Stimulated activated CD4-positive, alpha-beta T cell treated with anti-CD3 and anti-CD28 coated beads, Interleukin-1b, Interleukin-23, amount 100 ng/mL, for 48 hours (primary cell): ENCODE measurements at regions not wholly inside any gene's neighbourhood (a gene's known extent, or its start where the extent isn't known, plus 50 kb on each side); places are given as distances from the start of the nearest gene placed in this dataset.
"Not testable (repeated sequence)": the region's sequence is repeated elsewhere in the genome, so short reads cannot be mapped to it uniquely, and the experiment has no call there.

ENCODE experiments used
- DNase-seq: peaks from one replicate; pipeline ENCODE4 v3.0.0-alpha.2; 2020

DNA sequence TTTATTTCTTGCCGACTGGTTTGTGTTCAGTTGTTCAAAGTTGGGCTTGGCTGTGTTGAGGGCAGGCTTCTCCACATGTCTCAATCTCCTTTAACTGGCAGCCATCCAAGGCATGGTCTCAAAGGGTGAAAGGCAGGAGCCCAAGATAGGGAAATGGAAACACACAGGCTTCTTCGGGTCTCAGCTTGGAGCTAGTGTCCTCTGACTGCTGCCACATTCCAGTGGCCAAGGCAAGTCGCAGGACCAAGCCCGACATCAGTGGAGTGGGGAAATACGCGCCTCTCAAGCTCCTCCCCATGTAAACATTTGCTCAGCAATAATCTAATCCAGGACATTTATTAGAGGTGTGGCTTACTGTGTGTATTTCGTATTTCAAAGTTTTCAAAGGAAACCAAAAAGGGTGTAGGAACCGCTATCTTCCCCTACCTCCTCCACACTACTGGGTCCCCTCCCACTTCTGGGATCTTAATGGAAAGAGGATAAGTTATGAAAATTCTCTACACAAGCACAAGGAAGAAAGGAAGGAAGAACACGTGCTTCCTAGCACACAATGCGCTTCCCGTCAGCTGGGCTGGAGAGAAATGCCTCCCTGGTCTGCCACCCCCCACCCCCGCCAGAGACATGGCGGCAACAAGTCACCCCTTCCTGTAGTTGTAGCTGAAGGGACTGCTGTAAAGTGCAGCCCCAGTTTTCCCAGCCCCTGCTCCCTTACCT, 181.7 kb downstream of the FAM43A start:
- no peak for DNase-seq

DNA sequence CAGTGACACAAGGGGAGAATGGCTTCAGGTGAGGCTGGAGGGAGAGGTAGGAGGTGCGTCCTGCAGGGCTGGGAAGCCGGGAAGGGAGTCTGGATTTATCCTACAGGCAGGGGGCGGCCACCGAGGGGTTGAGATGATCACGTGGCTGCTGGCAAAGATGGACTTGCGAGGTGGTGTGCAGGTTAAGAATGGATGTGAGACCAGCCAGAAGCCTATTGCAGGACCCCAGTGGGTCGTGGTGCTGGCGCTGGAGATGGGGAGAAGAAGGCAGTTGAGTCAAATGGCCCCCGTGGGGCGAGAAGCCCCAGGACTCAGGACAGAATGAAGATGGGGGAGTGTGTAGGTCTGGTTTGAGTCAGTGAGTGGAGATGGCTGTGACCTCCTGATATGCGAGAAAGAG, 183.1 kb downstream of the FAM43A start:
- no peak for DNase-seq

DNA sequence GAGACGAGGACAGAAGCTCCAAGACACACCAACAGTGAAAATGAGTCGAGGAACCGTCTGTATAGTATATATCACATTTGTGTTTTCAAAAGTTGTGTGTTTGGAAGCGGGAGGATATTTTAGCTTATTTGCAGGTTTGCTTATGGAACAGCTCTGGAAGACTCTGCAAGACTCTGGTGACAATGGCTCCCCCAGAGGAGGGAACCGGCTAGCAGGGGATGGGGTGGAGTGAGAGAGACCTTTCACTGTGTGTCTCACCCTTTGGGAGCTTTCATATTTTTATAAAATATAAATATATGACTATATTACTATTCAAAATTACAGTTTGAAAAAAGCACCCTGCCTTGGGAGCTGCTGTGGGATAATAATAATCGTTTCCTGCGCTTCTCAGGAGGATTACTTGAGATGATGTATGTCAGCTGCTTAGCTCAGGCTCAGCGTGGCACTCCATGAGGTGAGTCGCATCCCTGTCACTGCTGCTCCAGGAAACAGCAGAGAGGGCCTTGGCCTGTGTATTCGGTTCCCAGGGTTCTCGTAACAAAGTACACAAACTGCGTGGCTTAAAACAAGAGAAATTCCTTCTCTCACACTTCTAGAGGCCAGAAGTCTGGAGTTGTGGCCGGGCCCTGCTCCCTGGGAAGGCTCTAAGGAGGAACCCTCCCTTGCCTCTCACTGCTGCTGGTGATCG, 183.9 kb downstream of the FAM43A start:
- no peak for DNase-seq

DNA sequence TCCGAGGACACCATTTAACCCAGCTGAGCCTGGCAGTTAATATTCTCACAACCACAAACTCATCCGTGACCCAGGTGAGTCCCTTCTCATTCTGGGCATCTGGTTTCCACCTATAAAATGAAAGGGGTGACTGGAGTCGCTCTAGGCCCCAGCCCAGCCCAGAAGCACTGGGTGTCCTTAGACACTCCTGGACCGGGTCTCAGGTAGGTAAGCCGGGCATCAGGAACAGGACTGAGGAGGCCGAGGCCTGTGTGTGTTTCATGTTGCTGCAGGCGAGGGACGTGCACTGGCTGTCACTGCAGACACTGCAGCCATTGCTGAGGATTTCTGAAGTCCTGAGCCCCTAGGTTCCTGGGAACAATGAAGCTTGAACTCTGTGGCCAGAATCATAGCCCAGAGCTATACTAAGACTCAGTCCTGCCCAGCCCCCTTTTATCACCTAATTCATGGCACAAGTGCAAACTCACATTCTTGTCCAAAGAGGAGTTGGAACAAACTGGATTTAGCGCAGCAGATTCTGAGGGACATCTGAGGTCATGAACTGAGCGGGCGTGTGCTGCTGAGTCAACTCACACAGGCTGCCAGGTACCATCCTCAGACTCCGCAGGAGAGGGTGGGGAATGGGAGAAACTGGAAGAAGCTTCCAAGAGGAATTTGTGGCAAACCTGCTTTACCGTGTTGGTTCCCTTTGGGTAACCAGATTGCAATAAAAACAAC, 184.9 kb downstream of the FAM43A start:
- no peak for DNase-seq

DNA sequence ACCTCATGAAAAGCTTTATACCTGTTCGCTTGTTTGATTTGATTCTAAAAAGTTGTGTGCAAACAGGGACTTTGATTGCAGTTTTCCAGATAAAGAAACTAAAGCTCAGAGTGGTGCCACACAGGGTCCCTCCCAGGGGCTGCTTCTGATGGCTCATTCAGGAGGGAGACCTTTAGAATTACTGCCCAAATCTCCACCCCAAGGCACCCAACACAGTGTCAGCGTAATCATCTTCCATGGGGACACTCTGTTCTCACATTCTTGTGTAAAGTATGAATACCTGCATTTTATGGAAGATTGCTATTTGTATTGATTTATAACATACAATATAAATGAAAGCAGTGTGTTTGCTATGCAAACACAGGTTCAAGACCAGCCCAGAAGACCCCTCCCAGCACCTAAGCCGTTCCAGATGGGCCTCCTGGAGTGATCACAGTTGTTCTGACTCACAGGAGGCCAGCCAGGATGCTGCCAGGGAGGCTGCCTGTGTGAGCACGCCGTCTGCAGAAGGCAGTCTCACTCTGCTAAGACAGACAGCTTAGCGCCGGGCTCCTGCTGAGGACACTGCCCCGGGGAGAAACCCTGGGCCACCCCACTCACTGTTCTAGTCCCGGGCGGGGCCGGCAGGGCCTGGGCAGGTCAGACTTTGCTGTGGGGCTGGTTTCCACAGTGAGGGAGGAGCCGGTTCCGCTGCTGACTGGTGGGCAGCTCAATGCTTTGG, 185.6 kb downstream of the FAM43A start:
- DNase-seq = no peak

DNA sequence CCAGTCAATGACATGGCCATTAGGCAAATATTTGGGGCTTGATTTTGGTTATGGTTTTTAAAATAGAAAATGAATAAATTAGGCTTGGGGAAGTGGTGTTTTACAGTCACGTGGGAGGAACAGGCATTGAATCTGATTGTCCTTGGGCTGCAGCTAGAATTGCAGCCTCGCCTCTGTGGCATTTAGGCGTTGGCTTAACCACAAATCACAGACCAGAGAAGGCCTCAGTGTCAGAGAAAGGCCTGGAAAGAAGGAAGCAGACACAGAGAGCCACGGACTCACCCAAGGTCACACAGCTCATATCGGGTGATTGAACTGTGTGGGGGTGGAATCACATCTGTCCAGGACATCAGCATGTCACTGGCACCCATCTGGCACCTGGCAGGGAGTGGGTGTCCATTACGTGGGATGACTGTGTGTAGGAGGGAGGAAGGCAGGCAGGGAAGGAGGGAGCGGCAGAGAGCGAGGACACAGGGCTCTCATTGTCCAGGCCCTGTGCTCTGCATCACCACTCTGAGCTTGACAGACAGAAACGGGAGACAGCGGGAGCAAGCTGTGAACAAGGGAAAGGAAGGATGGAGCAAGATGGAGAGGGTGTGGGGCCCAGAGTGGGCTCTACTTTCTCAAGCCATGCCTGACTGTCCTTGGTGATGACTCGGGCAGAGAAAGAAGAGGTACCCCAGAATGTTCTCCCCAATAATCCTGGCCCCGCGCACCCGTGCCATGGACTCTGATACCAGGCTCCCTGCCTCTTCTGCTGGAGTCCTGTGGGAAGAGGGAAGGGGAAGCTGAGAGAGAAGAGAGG, 186.4 kb downstream of the FAM43A start:
- DNase-seq = no peak

DNA sequence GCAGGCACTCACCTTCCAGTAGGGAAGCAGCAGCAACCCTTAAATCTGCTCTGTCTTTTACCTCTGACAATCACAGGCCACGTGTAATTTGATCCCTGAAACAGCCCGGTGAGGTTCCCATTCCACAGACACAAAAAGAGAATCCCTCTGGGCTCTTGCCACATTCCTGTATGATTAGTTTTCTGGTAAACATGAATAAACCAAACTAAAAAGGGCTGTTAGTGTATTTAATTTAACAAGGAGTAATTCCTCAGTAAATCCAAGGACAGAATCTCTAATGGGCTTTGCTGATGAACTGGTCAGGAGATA, 186.9 kb downstream of the FAM43A start:
- DNase-seq = no peak

DNA sequence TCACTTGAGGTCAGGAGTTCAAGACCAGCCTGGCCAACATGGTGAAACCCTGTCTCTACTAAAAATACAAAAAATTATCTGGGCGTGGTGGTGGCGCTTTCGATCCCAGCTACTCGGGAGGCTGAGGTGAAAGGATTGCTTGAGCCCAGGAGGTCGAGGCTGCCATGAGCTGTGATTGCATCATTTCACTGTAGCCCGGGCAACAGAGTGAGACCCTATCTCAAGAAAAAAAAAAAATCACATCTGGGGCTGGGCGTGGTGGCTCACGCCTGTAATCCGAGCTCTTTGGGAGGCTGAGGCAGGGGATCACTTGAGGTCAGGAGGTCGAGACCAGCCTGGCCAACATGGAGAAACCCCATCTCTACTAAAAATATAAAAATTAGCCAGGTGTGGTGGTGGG, 187.8 kb downstream of the FAM43A start:
- DNase-seq = not testable (repeated sequence)

DNA sequence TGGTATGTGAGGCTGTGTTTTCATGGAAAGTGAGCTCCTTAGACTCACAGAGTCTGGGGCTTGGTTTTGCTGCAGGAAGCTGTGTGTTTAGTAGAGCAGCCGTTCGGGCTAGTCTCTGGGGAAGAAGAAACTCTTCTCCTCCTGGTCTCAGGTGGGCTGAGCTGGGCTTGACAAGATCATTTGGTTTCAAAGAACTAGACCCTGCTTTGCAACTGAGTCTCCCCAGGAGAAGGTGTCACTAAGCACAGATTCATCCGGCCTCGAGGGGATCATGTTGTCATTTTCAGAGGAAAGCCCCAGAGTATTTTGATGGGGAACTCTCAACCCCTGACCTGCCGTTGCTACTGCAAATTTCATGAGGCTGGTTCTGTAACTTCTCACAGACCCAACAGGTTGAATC, 188.5 kb downstream of the FAM43A start:
- DNase-seq = no peak

DNA sequence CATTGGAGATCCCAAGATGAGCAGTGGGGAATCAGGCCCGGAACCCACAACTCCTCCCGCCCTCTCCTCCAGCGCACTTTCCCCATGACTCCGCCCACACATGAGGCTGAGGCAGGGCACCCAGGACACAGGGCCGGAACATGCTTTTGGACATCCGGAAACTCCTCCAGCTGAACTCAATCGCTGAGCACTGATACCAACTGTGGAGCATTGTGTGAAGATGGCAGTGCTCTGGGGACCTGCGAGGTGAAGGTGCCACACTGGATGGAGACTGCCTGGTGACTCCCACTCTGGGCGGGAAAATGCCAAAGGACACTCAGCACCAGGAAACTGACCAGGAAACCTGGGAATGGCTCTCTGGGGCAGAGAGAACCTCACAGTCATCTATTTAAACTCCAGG, 189.1 kb downstream of the FAM43A start:
- no peak for DNase-seq

DNA sequence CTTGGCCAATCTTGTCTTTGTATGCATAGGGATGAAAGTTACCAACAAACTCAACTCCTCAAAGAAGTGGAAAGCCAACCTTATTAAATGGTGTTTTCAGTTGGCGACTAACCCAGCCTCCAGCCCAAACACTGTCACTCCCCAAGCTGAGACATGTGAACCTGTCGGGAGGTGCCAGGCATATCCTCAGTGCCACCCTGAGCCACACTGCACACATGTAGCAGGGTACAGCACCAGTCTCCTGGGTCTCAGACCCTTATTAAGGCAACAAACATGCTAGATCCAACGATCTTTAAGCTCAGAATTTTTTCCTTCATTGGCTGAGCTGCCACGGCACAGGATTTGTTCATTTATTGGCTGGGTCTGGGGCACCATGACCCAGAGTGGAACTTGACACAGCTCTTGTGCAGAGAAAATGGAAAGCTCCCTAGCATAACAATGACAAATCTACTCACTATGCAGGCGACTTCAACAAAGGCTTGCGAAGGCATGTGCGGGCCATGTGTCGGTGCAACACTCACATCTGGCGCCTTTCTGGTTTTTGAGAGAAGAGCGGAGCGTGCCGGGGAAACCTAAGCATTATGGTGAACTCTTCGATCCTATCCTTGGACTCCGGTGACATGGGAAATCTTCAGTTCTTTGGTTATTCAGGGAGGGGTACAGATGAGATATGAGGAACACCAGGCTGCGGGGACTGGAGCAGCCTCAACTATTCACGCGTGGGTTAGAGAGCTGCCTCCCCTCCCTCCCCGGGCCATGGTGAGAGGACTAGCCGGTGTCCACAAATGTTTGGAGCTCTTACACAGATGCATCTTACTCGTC, 190.1 kb downstream of the FAM43A start:
- DNase-seq = no peak

DNA sequence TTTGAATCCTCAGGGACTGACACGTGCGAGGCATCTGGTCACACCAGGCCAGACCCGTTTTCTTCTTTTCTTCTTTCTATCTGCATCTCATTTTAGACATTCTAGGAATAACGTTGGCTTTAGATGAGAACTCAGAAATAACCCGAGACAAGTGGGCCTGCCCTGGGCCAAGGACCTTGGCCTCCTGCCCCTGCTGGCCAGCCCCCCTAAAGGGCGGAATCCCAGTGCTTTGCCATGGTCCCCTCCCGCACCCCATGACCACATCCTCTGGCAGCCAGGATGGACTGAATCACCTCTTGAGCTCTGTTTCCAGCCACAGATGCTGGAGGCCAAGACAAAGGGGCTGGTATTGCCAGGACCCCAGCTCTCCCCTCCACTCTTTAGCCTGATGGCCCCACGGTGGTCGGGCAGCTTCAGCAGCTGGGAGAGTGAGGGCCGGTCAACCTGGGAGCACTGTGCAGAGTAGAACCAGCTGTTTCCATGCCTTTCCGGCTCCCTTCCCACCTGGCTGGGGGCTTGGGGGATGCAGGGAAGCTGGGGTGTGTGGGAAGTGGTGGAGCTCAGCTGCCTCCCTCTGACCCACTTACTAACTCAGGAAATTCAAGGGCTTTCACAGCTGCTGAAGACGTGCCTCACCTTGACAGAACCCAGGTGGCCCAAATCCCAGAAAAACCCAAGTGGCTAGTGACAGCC, 190.9 kb downstream of the FAM43A start:
- DNase-seq = no peak

DNA sequence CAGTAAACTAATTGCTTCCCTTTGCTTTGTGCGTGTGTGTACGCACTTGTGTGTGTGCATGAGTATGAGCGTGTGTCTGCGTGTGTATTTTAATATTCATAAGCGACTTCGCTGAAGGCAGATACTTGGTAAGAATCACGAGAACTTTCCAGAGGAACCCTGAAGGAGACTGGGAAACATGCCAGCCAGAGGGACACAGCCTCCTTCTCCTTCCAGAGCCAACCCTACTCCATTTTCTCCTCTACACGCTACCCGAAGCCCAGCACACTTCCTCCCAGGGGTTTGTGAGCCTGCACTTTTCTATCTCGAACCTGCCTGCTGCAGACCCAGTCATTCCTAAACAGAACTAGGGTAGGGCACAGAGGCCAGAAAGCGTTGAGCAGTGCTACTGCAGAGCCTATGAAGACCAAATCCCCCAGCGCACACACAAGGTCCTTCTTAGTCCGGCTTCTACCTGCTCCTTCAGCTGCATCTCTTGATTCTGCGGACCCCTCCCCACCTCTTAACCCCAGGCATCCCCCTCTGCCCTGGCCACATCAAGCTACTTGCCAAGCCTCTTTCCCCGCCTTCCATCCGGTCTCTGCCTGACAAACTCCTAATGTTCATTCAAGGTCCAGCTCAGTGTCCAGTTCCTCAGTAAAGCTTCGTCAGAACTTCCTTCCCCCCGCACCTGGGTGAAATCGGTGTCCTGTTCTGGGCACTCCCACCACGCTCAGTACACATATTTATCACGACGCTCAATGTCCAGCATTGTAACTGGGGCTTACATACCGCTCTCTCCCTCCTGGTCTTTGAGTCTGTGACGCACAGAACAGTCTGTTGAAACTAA, 191.8 kb downstream of the FAM43A start:
- no peak for DNase-seq

DNA sequence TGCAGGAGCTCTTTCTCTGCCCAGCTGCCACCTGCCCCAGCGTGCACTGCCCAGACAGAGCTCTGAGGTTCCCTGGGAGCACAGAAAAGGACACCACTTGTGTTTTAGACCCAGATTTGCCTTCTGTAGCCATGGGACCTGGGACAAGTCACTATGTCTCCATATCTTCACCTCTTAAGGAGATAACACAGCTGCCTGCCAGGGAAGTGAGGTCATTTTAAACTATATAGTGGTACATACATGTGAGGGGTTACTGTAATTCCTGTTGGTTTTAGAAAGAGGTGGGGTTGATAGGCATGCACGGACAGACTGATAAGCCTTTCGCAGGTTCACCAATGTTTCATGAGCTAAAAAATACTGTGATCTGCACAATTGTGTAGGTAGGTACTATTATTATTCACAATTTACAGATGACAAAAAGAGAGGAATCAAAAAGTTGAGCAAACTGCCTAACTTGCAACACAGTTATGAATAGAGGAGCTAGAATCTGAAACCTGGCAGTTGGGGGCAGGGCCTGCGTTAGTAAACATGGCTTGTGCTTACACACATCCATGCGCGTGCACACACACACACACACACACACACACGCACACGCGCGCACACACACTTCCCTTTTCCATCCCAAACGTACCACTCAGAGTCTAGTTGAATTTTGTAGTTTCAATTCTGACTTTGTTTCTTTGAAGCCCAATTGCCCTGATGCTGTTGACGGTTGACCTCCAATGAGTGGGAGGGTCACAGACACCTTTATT, 193.6 kb downstream of the FAM43A start:
- DNase-seq = no peak

DNA sequence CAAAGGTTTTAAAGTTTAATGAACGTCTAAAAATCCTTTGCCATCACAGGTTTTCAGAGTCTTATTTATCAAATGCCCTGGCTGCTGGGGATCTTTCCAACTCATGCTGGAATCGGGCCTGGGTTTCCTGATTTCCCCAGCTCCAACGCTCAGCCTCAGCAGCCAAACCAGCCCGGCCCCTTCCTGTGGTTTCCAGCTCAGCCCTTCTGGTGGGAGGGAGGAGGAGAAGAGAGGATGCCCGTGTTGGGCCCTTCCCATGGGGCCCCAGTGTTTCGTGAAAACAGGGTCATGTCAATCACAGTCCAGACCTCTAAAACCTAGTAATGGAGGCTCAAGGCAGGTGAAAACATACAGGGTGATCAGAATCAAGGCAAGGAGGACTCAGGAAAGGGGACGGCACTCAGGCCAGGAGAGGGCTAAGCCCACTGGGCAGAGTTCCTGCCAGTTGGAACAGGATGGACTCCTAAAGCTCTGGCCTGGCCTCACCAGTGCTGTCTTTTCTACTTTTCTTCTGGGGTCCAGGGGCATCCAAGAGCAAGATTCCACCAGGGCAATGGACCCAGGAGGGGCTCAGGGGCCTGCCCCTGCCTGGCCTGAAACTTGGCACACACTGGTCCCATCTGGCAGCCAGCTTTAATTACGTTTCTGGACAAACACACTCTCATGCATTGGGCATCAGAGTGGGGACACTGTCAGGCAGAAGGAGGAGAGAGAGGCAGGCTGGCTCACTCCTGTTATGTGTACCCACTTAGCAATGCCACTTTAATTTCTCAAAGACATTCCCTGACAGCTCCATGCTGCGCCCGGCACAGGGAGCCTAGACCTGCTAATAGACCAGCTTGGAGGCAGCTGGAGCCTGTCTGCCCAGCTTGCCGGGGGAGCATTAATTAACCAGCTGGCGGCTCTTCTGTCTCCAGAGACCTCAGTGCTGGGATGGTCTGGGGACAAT, 194.6 kb downstream of the FAM43A start:
- no peak for DNase-seq

DNA sequence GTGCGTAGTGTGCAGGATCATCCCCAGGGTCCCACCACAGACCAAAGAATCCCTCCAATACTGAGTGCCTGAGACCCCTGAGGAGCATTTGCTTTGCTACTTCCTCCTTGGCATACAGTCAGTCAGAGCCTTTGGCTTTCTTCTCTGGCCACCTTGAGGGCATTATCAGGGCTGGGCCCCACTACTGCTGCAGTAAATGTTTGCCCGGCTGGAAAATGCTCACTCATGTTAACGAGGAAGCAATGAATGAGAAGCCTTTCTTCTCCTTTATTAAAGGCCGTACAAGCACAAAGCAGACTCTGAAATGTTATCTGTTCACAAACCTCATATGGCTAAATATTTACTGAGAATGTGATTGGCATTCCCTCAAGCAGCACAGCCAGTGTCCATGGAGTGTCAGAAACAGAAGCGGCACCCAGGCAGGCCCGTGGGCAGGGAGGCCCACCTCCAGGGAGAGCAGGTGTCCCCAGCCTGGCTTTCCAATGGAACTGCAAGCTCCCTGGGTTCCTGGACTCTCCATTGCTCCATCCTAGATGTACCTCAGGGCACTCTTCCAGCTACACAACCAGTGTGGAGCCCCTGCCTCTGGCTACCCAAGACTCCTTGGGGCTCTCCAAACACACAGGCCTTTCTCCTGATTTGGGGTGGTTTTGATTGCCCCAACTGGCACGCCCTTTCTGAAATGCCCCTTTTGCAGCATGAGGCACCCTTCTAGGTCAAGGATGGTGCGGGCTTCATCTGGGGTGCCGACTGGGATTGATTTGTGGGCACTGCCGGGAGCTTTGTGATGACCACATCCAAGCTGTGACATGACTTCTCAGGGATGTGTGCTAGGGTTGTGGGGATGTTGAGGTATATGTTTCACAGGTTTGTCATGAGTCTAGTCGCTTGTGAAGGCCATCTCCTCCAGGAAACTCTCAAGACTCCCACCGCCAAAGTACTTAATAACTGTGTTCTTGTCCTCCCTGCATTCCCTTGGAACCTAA, 195.6 kb downstream of the FAM43A start:
- no peak for DNase-seq
